HG03457 (cell line): ENCODE measurements at regions not wholly inside any gene's neighbourhood (a gene's known extent, or its start where the extent isn't known, plus 50 kb on each side); places are given as distances from the start of the nearest gene placed in this dataset.
"Not testable (repeated sequence)": the region's sequence is repeated elsewhere in the genome, so short reads cannot be mapped to it uniquely, and the experiment has no call there.

Experiments used
- ATAC-seq: cut with Tn5 transposase; IDR thresholded peaks from one replicate; pipeline ENCODE4 v1.9.1; 2021; ENCODE audit warnings: moderate number of reproducible peaks; ENCODE audit not compliant: unreplicated experiment

- no peak for ATAC-seq
Measured at GRCh38 chr3:34570916-34571705, 772.7 kb downstream of the PDCD6IP start.

DNA sequence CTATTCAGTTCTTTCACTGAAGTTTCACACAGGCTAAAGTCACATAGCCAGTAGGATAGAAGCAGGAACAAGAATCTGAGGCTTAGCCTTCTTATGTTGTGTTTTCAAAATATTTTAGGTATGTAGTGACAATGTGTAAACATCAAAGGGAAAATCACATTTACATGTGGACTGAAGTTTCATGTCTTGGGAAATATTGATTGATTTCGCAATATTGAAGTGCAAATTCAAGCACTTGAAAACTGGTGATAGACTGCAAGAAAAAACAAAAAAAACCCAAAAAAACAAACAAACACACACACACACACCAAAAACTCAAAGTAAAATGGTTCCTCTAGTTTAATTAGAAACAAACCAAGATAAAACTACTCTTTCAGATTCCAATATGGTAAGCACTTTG is 773.3 kb downstream of the PDCD6IP start:
- no peak for ATAC-seq

DNA sequence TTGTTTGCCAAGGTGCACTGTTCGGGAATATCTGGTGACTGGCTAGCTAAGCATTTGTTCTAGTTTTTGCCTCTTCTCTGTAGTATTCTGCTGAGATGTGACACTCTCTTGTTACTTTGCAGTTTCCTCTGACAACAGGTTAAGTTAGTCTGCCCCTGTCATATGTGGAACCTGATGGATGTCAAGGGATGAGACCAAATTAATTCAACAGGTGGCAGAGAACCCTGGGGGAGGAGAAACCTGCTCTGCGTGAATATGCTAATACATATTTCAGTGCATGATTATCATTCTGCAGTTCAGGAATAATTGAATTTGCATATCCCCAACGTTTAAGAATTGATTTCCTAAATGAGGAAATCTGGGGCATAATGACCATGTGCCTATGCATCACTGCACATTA is 777.3 kb downstream of the PDCD6IP start:
- ATAC-seq: no peak

DNA sequence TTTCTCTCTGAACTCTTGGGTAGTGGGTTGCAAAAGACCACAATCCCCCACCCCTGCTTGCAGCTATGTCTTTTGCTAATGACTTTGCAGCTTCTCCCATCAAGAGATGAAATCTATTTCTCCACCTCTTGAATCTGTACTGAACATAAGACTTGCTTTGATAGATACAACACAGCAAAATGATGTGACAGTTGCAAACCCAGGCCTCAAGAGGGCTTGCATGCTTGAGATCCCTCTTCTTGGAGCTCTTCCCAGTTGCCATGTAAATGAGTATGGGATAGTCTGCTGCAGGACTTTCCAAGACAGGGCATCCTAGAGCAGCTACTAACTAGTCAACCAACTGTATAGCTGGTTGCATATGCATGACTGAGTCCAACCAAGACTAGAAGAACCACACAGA is 783.6 kb downstream of the PDCD6IP start:
- no peak for ATAC-seq

DNA sequence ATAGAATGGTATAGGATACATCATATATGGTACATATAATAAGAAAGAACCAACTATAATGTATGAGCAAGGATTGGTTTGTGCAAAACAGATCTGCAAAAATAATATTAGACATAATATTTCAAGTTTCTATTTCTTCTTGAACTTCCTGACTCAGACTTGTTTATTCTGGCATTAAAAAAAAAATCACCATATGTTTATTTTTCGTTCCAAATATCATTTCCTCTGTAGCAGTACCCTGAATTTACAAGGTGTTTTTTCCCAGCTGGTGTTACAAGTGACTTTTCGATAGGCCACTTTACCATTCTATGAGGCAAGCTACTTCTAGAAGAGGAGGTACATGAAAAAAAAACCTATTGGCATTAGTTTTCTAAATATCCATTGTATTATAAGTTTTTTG is 785.0 kb downstream of the PDCD6IP start:
- no peak for ATAC-seq

DNA sequence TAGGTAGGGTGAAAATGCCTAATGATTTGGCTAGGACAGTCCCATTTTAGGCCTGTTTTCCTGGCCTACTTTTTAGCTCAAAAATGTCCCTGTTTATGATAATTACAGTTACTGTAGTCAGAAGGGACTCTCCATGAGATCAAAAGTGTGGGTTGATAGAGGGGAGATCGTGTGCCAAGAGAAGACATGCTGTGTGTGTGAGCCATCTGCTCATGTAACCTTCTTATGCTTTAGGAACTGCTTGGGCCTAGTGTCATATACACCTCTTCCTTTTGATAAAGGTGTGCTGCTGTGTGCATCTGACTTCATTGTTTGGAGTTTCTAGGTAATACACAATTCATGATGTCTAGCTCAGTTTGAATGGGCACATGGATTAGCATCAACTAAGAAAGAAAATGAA is 786.5 kb downstream of the PDCD6IP start:
- ATAC-seq: no peak

GRCh38 chr3:34599595-34599994 is 801.2 kb downstream of the PDCD6IP start:
- ATAC-seq: no peak

DNA sequence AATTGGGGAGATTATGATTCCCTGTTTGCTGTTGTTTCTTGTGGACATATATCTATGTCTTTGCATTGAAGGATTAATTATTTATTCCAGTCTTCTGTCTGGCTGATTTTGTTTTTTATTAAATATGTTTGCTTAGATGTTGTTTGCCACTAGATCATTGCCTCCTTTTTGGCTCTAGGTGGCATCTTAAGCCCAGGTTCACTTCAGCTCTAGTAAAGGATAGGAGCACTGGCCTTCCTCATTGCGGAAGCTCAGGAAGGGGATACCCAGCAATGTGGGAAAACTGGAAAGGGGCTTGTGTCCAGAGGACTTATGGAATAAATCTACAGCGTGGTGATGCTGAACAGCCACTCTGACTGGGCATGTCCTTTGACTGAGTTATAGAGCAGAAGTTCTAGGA is 821.6 kb downstream of the PDCD6IP start:
- no peak for ATAC-seq

- no peak for ATAC-seq
Measured at GRCh38 chr3:34626699-34627098, 828.3 kb downstream of the PDCD6IP start.

DNA sequence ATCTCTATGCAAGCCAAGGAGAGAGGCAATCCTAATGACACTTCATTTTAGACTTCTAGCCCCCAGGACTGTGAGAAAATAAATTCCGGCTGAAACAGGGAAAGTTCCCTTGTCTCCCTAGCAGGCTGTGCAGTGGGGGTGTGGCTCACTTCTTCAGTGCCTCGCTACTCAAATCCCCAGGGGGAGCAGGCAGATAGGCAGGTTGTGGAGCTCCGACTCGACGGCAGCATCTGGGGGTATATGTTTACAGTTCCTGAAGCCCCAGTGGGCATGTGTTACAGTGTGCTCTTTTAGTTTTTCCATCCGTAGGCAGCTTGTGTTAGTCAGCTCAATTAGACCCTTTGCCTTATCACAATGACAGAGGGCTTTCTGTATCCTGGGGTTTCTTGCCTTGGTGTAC is 836.5 kb downstream of the PDCD6IP start:
- ATAC-seq: no peak

DNA sequence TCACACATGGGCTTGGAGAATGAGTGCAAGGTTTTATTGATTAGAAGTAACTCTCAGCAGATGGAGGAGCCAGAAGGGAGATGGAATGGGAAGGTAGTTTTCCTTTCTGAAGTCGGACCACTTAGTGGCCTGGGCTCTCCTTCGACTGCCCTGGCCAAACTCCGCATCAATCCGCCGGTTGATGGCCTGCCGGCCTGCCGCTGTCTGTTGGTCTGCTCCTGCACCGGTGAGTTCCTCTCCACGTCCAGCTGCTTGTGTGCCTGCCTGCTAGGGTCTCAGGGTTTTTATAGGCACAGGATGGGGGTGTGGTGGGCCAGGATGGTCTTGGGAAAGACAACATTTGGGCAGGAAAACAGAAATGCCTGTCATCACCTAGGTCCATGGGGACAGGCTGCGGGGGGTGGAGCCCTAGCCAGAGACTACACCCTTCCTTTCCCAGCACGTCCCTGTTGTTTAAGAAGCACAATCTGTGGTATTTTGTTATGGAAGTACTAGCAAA is 837.0 kb downstream of the PDCD6IP start:
- no peak for ATAC-seq

GRCh38 chr3:34646911-34647460 is 848.6 kb downstream of the PDCD6IP start:
- no peak for ATAC-seq

GRCh38 chr3:34650131-34650530 is 851.7 kb downstream of the PDCD6IP start:
- ATAC-seq: no peak

GRCh38 chr3:34668915-34669314 is 870.5 kb downstream of the PDCD6IP start:
- no peak for ATAC-seq

DNA sequence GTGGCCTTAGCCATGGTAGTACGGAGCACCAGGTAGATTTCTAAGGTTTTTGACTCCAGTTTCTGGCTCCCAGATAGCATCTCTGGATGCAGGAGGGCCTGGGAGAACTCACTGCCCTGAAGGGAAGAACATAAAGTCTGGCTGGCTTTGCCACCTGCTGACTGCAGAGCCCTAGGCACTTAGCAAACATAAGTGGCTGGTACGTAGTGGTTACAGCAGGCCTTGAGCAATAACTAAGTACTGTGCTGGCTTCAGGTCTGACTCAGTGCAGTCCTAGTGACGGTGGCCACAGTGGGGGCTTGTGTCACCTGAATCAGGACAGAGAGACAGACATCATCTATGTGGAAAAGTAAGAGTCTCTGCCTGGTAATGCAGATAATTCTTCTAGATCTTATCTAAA is 871.1 kb downstream of the PDCD6IP start:
- no peak for ATAC-seq

- no peak for ATAC-seq
Measured at GRCh38 chr3:34675383-34676120, 877.1 kb downstream of the PDCD6IP start.

DNA sequence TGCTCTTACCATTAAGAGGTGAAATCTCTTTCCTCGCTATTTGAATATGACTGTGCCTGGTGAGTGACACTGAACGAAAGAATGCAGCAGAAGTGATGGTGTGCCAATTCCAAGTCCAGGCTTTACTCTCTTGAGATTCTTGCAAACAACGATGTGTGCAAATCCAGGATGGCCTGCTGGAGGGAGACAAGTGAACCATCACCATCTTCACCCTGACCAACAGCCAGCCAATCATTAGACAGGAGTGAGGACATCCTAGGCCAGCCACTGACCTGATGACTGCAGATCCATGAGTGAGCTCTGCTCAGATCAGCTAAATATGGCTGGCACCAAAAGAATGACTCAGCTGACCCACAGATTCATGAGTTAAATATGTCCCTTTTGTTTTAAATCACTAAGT is 878.0 kb downstream of the PDCD6IP start:
- no peak for ATAC-seq

DNA sequence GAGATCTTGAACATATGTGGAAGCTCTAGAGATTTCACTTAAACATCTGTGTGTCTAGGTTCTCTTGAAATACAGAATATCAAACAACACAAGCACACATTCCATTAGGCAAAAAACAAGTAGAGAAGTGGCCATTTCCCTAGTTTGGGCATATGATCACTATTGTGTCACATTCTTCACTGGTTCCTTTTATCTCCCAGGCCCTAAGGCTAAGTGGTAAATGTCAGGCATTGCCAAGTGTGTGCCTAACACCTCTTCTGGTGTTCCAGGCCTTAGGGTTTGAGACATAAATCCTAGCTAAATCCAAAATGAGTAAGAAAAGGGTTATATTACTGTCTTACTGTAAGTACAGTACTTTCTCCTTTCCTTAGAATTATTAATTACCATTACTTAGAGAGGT is 880.1 kb downstream of the PDCD6IP start:
- no peak for ATAC-seq

- not testable (repeated sequence) for ATAC-seq
Measured at GRCh38 chr3:34679055-34679454, 880.6 kb downstream of the PDCD6IP start.

DNA sequence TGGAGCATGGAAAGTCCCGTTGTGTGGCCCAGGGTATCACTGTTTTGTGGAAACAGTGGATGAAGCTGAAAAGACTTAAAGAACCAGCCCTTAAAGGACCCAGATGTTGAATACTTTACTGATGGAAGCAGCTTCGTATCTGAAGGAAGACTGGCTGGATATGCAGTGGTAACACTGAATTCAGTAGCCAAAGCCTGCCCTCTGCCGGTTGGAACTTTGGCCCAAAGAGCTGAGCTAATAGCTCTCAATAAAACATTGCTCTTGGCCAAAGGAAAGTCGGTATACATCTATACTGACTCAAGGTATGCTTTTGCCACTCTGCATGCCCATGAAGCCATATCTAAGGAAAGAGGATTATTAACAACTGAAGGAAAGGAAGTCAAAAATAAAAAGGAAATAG is 885.4 kb downstream of the PDCD6IP start:
- ATAC-seq: no peak

GRCh38 chr3:34686541-34686940 is 888.1 kb downstream of the PDCD6IP start:
- no peak for ATAC-seq

- no peak for ATAC-seq
Measured at GRCh38 chr3:34687671-34688070, 889.2 kb downstream of the PDCD6IP start.
